ENCODE measurements at regions not wholly inside any gene's neighbourhood (a gene's known extent, or its start where the extent isn't known, plus 50 kb on each side); places are given as distances from the start of the nearest gene placed in this dataset.

DNA sequence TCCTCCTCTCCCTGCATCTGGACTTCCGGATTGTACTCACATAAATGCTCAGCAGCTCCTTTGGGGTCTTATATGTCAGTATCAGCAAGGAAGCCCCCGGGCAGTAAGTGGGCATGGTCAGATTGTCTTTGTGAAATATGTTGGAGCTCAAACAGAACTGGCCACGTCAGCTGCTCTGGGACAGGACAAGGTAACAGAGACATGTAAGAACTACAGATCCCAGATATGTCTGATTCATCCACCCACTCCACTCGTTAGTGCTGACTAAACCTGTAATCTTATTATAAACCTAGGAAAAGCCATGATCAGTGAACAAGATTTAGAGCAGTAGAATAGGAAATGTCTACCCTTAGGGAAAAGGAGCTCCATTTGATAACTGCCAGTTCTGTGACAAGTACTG, 561.8 kb downstream of the CETN3 start:
- TF ChIP-seq, protein P1, sequence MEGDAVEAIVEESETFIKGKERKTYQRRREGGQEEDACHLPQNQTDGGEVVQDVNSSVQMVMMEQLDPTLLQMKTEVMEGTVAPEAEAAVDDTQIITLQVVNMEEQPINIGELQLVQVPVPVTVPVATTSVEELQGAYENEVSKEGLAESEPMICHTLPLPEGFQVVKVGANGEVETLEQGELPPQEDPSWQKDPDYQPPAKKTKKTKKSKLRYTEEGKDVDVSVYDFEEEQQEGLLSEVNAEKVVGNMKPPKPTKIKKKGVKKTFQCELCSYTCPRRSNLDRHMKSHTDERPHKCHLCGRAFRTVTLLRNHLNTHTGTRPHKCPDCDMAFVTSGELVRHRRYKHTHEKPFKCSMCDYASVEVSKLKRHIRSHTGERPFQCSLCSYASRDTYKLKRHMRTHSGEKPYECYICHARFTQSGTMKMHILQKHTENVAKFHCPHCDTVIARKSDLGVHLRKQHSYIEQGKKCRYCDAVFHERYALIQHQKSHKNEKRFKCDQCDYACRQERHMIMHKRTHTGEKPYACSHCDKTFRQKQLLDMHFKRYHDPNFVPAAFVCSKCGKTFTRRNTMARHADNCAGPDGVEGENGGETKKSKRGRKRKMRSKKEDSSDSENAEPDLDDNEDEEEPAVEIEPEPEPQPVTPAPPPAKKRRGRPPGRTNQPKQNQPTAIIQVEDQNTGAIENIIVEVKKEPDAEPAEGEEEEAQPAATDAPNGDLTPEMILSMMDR (conservative IDR thresholded peaks at IDR 0.05; ENCODE audit: low read length): no peak
- TF ChIP-seq EZH2phosphoT487 (IDR thresholded peaks at IDR 0.05; ENCODE audit: borderline replicate concordance, low read depth, low read length): no peak

Measured in OCI-LY7 (cell line).